HG03039 (cell line): ENCODE measurements at regions not wholly inside any gene's neighbourhood (a gene's known extent, or its start where the extent isn't known, plus 50 kb on each side); places are given as distances from the start of the nearest gene placed in this dataset.

Experiments
- ATAC-seq: cut with Tn5 transposase; IDR thresholded peaks from one replicate; pipeline ENCODE4 v1.9.1; 2021; ENCODE audit warnings: mild to moderate bottlenecking, moderate library complexity; ENCODE audit not compliant: unreplicated experiment

- ATAC-seq = no peak
These were observed 52.5 kb upstream of the C11orf58 start for GRCh38 chr11:16685914-16686313.

- ATAC-seq = no peak
These were observed 59.9 kb upstream of the C11orf58 start for GRCh38 chr11:16678466-16679116.

GRCh38 chr11:16669799-16670415 is 68.5 kb upstream of the C11orf58 start:
- no peak for ATAC-seq

- no peak for ATAC-seq
These were observed 105.9 kb upstream of the C11orf58 start for GRCh38 chr11:16632295-16633200.

- ATAC-seq = no peak
These were observed 107.8 kb upstream of the C11orf58 start for GRCh38 chr11:16630651-16631050.

GRCh38 chr11:16618431-16618830 is 120.0 kb upstream of the C11orf58 start:
- ATAC-seq = no peak

- ATAC-seq = no peak
These were observed 123.0 kb upstream of the C11orf58 start for GRCh38 chr11:16615480-16615879.

- peak; percentile 99 for ATAC-seq
These were observed 124.7 kb upstream of the C11orf58 start for GRCh38 chr11:16613512-16614381.

- no peak for ATAC-seq
These were observed 125.3 kb upstream of the C11orf58 start for GRCh38 chr11:16613262-16613511.

- no peak for ATAC-seq
These were observed 125.7 kb upstream of the C11orf58 start for GRCh38 chr11:16612566-16613261.

- no peak for ATAC-seq
These were observed 126.4 kb upstream of the C11orf58 start for GRCh38 chr11:16611926-16612565.

GRCh38 chr11:16611401-16611921 is 127.0 kb upstream of the C11orf58 start:
- ATAC-seq = no peak

GRCh38 chr11:16610738-16611388 is 127.6 kb upstream of the C11orf58 start:
- ATAC-seq = no peak

- no peak for ATAC-seq
These were observed 128.2 kb upstream of the C11orf58 start for GRCh38 chr11:16610213-16610737.

GRCh38 chr11:16609769-16610168 is 128.7 kb upstream of the C11orf58 start:
- ATAC-seq = no peak

GRCh38 chr11:16607675-16608644 is 130.5 kb upstream of the C11orf58 start:
- no peak for ATAC-seq

- no peak for ATAC-seq
These were observed 131.4 kb upstream of the C11orf58 start for GRCh38 chr11:16606784-16607674.
